ENCODE measurements at regions not wholly inside any gene's neighbourhood (a gene's known extent, or its start where the extent isn't known, plus 50 kb on each side); places are given as distances from the start of the nearest gene placed in this dataset.

- 90% methylated on average over 2 of the region's 4 CpGs for WGBS (ENCODE audit: insufficient coverage)
- no peaks in the 10 kb centered on the region for H3K36me3 ChIP-seq (replicated peaks in 1 of 2; ENCODE audit: control insufficient read depth in 1 of 2, insufficient read depth in 2 of 2, low read length in 2 of 2)
- H3K27me3 Mint-ChIP-seq (ENCODE audit: low read depth in 3 of 3): peaks cover 0 to 1% (median 1%) of the 10 kb centered on the region in 3 donors
- H3K36me3 Mint-ChIP-seq: no peaks in the 10 kb centered on the region
- no peak overlapping the region for H3K27ac ChIP-seq (ENCODE audit: low read depth in 1 of 2, low read length in 2 of 2)
- no peak for DNase-seq
- TF ChIP-seq CTCF (IDR thresholded peaks at IDR 0.05): no peak
- no peak overlapping the region for H3K27ac Mint-ChIP-seq
- no peaks in the 10 kb centered on the region for H4K20me1 ChIP-seq (ENCODE audit: insufficient read depth, low read length)
- intact Hi-C loops (cut with micrococcal nuclease): no loop called here
- no peaks in the 10 kb centered on the region for H3K27me3 ChIP-seq (ENCODE audit: control insufficient read depth in 2 of 2, insufficient read depth in 2 of 2, low read length in 2 of 2)
- no peaks in the 10 kb centered on the region for H3K4me1 Mint-ChIP-seq
- no peaks in the 10 kb centered on the region for H3K9me3 ChIP-seq (replicated peaks in 1 of 2; ENCODE audit: control insufficient read depth in 1 of 2, insufficient read depth in 1 of 2, low read length in 2 of 2)
- no peak overlapping the region for H3K4me2 ChIP-seq (replicated peaks; ENCODE audit: extremely low read depth, low read length, poor library complexity, severe bottlenecking)
- no peak overlapping the region for H3K4me3 ChIP-seq (replicated peaks in 1 of 3; ENCODE audit: low read depth in 2 of 3, low read length in 3 of 3)
- H3K4me1 ChIP-seq (ENCODE audit: control insufficient read depth in 1 of 2, insufficient read depth in 2 of 2, low read length in 2 of 2): no peaks in the 10 kb centered on the region
- no peaks in the 10 kb centered on the region for H3K79me2 ChIP-seq (ENCODE audit: insufficient read depth, low read length)
- no peak overlapping the region for H3K4me3 Mint-ChIP-seq
- no peak overlapping the region for H2AFZ ChIP-seq (ENCODE audit: insufficient read depth, low read depth, low read length, poor library complexity, severe bottlenecking)
- no peak overlapping the region for H3K9ac ChIP-seq (ENCODE audit: insufficient read depth, low read length, poor library complexity, severe bottlenecking)
- peaks cover 0 to 7% (median 1%) of the 10 kb centered on the region in 7 donors for H3K9me3 Mint-ChIP-seq
Measured at GRCh38 chr1:218823291-218823900, 350.3 kb upstream of the LYPLAL1 start.

- no peak overlapping the region for H3K27ac ChIP-seq (ENCODE audit: low read depth in 1 of 2, low read length in 2 of 2)
- DNase-seq: no peak
Measured at GRCh38 chr1:218827486-218827885, 346.2 kb upstream of the LYPLAL1 start.

More at GRCh38 chr1:218827486-218827885, 346.2 kb upstream of the LYPLAL1 start:
- intact Hi-C loops (cut with micrococcal nuclease): no loop called here
- Mint-ChIP-seq H3K4me1 (no peaks in the 10 kb centered on the region), H3K27ac (no peak overlapping the region), H3K27me3 (ENCODE audit: low read depth in 3 of 3) (peaks cover 0 to 1% (median 0%) of the 10 kb centered on the region in 3 donors), H3K4me3 (no peak overlapping the region), H3K36me3 (no peaks in the 10 kb centered on the region), H3K9me3 (peaks cover 0 to 2% (median 0%) of the 10 kb centered on the region in 7 donors)
- Histone ChIP-seq H3K9me3 (replicated peaks in 1 of 2; ENCODE audit: control insufficient read depth in 1 of 2, insufficient read depth in 1 of 2, low read length in 2 of 2) (no peaks in the 10 kb centered on the region), H3K27me3 (ENCODE audit: control insufficient read depth in 2 of 2, insufficient read depth in 2 of 2, low read length in 2 of 2) (no peaks in the 10 kb centered on the region), H3K9ac (ENCODE audit: insufficient read depth, low read length, poor library complexity, severe bottlenecking) (no peak overlapping the region), H4K20me1 (ENCODE audit: insufficient read depth, low read length) (no peaks in the 10 kb centered on the region), H3K4me1 (ENCODE audit: control insufficient read depth in 1 of 2, insufficient read depth in 2 of 2, low read length in 2 of 2) (no peaks in the 10 kb centered on the region), H3K79me2 (ENCODE audit: insufficient read depth, low read length) (no peaks in the 10 kb centered on the region), H2AFZ (ENCODE audit: insufficient read depth, low read depth, low read length, poor library complexity, severe bottlenecking) (no peak overlapping the region), H3K4me2 (replicated peaks; ENCODE audit: extremely low read depth, low read length, poor library complexity, severe bottlenecking) (no peak overlapping the region), H3K36me3 (replicated peaks in 1 of 2; ENCODE audit: control insufficient read depth in 1 of 2, insufficient read depth in 2 of 2, low read length in 2 of 2) (no peaks in the 10 kb centered on the region), H3K4me3 (replicated peaks in 1 of 3; ENCODE audit: low read depth in 2 of 3, low read length in 3 of 3) (no peak overlapping the region)
- TF ChIP-seq CTCF (IDR thresholded peaks at IDR 0.05): no peak
